ENCODE measurements at regions not wholly inside any gene's neighbourhood (a gene's known extent, or its start where the extent isn't known, plus 50 kb on each side); places are given as distances from the start of the nearest gene placed in this dataset.

- DNase-seq (ENCODE audit: extremely low spot score) = no peak
- CTCF ChIA-PET = no interaction called here
- POLR2A ChIA-PET = no interaction called here
- TF ChIP-seq TARDBP (IDR thresholded peaks at IDR 0.05) (no peak), BHLHE40 (IDR thresholded peaks at IDR 0.05; ENCODE audit: borderline replicate concordance) (no peak)
Observed at GRCh38 chr21:22904385-22904784, 1906.2 kb downstream of the NCAM2 start.

- no peak for TF ChIP-seq PKNOX1 (IDR thresholded peaks at IDR 0.05)
- no peak for TF ChIP-seq TARDBP (IDR thresholded peaks at IDR 0.05)
- TF ChIP-seq SUZ12 (IDR thresholded peaks at IDR 0.05) = no peak
- no peak for TF ChIP-seq NFRKB (IDR thresholded peaks at IDR 0.05)
- TF ChIP-seq HDGF (IDR thresholded peaks at IDR 0.05; ENCODE audit: borderline replicate concordance) = no peak
- no peak for TF ChIP-seq ELF4 (IDR thresholded peaks at IDR 0.05)
- TF ChIP-seq SP1 (IDR thresholded peaks at IDR 0.05) = no peak
- no peak for TF ChIP-seq ARNT (IDR thresholded peaks at IDR 0.05)
- TF ChIP-seq LEF1 (IDR thresholded peaks at IDR 0.05; ENCODE audit: borderline replicate concordance) = no peak
- TF ChIP-seq FOXM1 (IDR thresholded peaks at IDR 0.05; ENCODE audit: borderline replicate concordance) = no peak
- POLR2A ChIA-PET = no interaction called here
- CTCF ChIA-PET = no interaction called here
- DNase-seq (ENCODE audit: extremely low spot score) = no peak
Observed at GRCh38 chr21:22925032-22925431, 1926.8 kb downstream of the NCAM2 start.

DNA sequence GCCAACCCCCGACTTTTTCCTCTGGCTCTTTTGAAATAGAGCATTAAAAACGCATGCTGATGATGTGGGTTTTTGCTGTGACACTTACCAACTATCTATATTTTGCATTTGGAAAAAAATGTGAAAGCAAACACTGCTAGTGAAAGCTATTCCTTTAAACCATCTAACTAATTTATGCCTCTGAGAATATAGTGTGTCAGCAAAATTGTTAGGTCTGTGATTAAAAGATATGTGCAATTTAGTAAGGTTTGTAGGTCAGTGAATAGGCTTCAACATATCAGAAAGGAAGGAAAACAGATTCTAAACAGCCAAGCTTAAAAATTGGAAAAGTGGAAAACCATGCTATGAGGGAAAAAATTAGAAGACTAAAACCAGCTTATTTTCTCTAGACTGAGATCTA is 1929.3 kb downstream of the NCAM2 start:
- no peak for DNase-seq (ENCODE audit: extremely low spot score)
- POLR2A ChIA-PET = no interaction called here
- TF ChIP-seq SP1 (IDR thresholded peaks at IDR 0.05) (no peak), NFRKB (IDR thresholded peaks at IDR 0.05) (no peak), CTBP1 (IDR thresholded peaks at IDR 0.05; ENCODE audit: borderline replicate concordance) (no peak), SUZ12 (IDR thresholded peaks at IDR 0.05) (no peak), LEF1 (IDR thresholded peaks at IDR 0.05; ENCODE audit: borderline replicate concordance) (no peak), BHLHE40 (IDR thresholded peaks at IDR 0.05; ENCODE audit: borderline replicate concordance) (no peak), FOXK2 (IDR thresholded peaks at IDR 0.05) (no peak), FOXA1 (IDR thresholded peaks at IDR 0.05) (no peak), PKNOX1 (IDR thresholded peaks at IDR 0.05) (no peak), TARDBP (IDR thresholded peaks at IDR 0.05) (no peak), ELF4 (IDR thresholded peaks at IDR 0.05) (no peak), HDGF (IDR thresholded peaks at IDR 0.05; ENCODE audit: borderline replicate concordance) (no peak), FOXM1 (IDR thresholded peaks at IDR 0.05; ENCODE audit: borderline replicate concordance) (no peak), ARNT (IDR thresholded peaks at IDR 0.05) (no peak), ZNF384 (IDR thresholded peaks at IDR 0.05) (no peak), L3MBTL2 (conservative IDR thresholded peaks at IDR 0.05) (no peak)
- CTCF ChIA-PET = no interaction called here

GRCh38 chr21:22941779-22942490 is 1943.7 kb downstream of the NCAM2 start:
- POLR2A ChIA-PET = no interaction called here
- no peak for DNase-seq (ENCODE audit: extremely low spot score)

GRCh38 chr21:22955559-22955958 is 1957.3 kb downstream of the NCAM2 start:
- POLR2A ChIA-PET = no interaction called here
- CTCF ChIA-PET = no interaction called here
- TF ChIP-seq NFRKB (IDR thresholded peaks at IDR 0.05) (no peak), HDGF (IDR thresholded peaks at IDR 0.05; ENCODE audit: borderline replicate concordance) (no peak), LEF1 (IDR thresholded peaks at IDR 0.05; ENCODE audit: borderline replicate concordance) (no peak)
- no peak for DNase-seq (ENCODE audit: extremely low spot score)

More at GRCh38 chr21:22941779-22942490, 1943.7 kb downstream of the NCAM2 start:
- no peak for TF ChIP-seq NFRKB (IDR thresholded peaks at IDR 0.05)
- no peak for TF ChIP-seq ARNT (IDR thresholded peaks at IDR 0.05)
- no peak for TF ChIP-seq L3MBTL2 (conservative IDR thresholded peaks at IDR 0.05)
- no peak for TF ChIP-seq ZNF384 (IDR thresholded peaks at IDR 0.05)
- TF ChIP-seq LEF1 (IDR thresholded peaks at IDR 0.05; ENCODE audit: borderline replicate concordance) = no peak
- TF ChIP-seq FOXM1 (IDR thresholded peaks at IDR 0.05; ENCODE audit: borderline replicate concordance) = no peak
- TF ChIP-seq SUZ12 (IDR thresholded peaks at IDR 0.05) = no peak
- TF ChIP-seq SP1 (IDR thresholded peaks at IDR 0.05) = no peak
- TF ChIP-seq CTBP1 (IDR thresholded peaks at IDR 0.05; ENCODE audit: borderline replicate concordance) = no peak
- no peak for TF ChIP-seq ELF4 (IDR thresholded peaks at IDR 0.05)
- TF ChIP-seq BHLHE40 (IDR thresholded peaks at IDR 0.05; ENCODE audit: borderline replicate concordance) = no peak
- no peak for TF ChIP-seq PKNOX1 (IDR thresholded peaks at IDR 0.05)
- TF ChIP-seq FOXK2 (IDR thresholded peaks at IDR 0.05) = no peak
- TF ChIP-seq HDGF (IDR thresholded peaks at IDR 0.05; ENCODE audit: borderline replicate concordance) = no peak
- CTCF ChIA-PET = no interaction called here

GRCh38 chr21:22961258-22961657 is 1963.0 kb downstream of the NCAM2 start:
- CTCF ChIA-PET = no interaction called here

More at GRCh38 chr21:22961258-22961657, 1963.0 kb downstream of the NCAM2 start:
- TF ChIP-seq SUZ12 (IDR thresholded peaks at IDR 0.05) (no peak), ELF4 (IDR thresholded peaks at IDR 0.05) (no peak), CTBP1 (IDR thresholded peaks at IDR 0.05; ENCODE audit: borderline replicate concordance) (no peak), FOXM1 (IDR thresholded peaks at IDR 0.05; ENCODE audit: borderline replicate concordance) (no peak), ARNT (IDR thresholded peaks at IDR 0.05) (no peak), PKNOX1 (IDR thresholded peaks at IDR 0.05) (no peak), L3MBTL2 (conservative IDR thresholded peaks at IDR 0.05) (no peak), TARDBP (IDR thresholded peaks at IDR 0.05) (no peak), BHLHE40 (IDR thresholded peaks at IDR 0.05; ENCODE audit: borderline replicate concordance) (no peak), NFRKB (IDR thresholded peaks at IDR 0.05) (no peak), SP1 (IDR thresholded peaks at IDR 0.05) (no peak), ZNF384 (IDR thresholded peaks at IDR 0.05) (no peak), FOXA1 (IDR thresholded peaks at IDR 0.05) (no peak), HDGF (IDR thresholded peaks at IDR 0.05; ENCODE audit: borderline replicate concordance) (no peak), FOXK2 (IDR thresholded peaks at IDR 0.05) (no peak), LEF1 (IDR thresholded peaks at IDR 0.05; ENCODE audit: borderline replicate concordance) (no peak)
- no peak for DNase-seq (ENCODE audit: extremely low spot score)
- POLR2A ChIA-PET = no interaction called here
